ENCODE measurements at regions not wholly inside any gene's neighbourhood (a gene's known extent, or its start where the extent isn't known, plus 50 kb on each side); places are given as distances from the start of the nearest gene placed in this dataset.

- H3K4me3 ChIP-seq (ENCODE audit: low read depth, low read length), result no peak overlapping the region
- no peak for DNase-seq (ENCODE audit: low read depth)
- TF ChIP-seq, protein P1, sequence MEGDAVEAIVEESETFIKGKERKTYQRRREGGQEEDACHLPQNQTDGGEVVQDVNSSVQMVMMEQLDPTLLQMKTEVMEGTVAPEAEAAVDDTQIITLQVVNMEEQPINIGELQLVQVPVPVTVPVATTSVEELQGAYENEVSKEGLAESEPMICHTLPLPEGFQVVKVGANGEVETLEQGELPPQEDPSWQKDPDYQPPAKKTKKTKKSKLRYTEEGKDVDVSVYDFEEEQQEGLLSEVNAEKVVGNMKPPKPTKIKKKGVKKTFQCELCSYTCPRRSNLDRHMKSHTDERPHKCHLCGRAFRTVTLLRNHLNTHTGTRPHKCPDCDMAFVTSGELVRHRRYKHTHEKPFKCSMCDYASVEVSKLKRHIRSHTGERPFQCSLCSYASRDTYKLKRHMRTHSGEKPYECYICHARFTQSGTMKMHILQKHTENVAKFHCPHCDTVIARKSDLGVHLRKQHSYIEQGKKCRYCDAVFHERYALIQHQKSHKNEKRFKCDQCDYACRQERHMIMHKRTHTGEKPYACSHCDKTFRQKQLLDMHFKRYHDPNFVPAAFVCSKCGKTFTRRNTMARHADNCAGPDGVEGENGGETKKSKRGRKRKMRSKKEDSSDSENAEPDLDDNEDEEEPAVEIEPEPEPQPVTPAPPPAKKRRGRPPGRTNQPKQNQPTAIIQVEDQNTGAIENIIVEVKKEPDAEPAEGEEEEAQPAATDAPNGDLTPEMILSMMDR (IDR thresholded peaks at IDR 0.05; ENCODE audit: low read depth, low read length, missing control alignments), result no peak
Measured at GRCh38 chr6:164042212-164042611, 627.7 kb downstream of the QKI start.

DNA sequence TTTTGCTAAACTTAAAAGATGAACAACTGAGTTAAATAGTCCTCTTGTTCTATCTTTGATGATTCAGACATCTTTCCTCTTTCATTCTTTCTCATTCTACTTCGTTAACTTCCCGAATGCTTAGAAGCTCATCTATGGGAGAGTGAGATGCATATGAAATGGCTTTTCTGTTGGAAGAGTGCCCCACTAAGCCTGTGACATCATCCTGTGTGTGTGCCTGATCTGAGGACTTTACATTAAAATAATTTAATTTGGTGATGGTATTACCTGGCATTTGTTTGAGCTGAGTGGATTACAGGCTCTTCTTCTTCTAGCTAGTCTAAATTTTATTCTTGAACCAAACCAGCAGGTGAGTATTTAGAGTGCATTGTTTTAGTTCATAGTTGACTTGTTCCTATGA lies 626.5 kb downstream of the QKI start:
- no peak overlapping the region for H3K4me3 ChIP-seq (ENCODE audit: low read depth, low read length)
- DNase-seq (ENCODE audit: low read depth), result no peak
- TF ChIP-seq, protein P1 (IDR thresholded peaks at IDR 0.05; ENCODE audit: low read depth, low read length, missing control alignments), result no peak

DNA sequence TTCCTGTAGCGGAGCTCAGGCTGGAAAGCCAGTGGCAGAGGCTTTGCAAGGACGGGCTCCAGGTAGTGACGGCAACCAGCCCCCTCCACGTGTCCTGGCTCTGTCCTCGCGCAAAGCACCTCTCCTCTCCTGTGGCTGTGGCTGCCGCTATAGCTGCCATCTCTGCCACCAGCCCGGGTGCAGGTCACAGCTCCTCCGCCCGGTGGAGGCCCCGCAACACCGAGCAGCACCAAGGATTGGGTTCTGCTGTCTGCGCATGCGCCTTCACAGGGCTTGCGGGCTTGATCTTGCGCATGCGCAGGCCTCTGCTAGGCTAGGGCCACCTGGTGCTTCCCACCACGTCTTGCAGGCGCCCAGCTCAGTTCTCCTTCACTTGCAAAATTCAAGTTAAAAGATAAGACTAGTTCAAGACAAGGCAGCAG lies 625.4 kb downstream of the QKI start:
- no peak overlapping the region for H3K4me3 ChIP-seq (ENCODE audit: low read depth, low read length)
- TF ChIP-seq, protein P1 (IDR thresholded peaks at IDR 0.05; ENCODE audit: low read depth, low read length, missing control alignments), result no peak
- no peak for DNase-seq (ENCODE audit: low read depth)

DNA sequence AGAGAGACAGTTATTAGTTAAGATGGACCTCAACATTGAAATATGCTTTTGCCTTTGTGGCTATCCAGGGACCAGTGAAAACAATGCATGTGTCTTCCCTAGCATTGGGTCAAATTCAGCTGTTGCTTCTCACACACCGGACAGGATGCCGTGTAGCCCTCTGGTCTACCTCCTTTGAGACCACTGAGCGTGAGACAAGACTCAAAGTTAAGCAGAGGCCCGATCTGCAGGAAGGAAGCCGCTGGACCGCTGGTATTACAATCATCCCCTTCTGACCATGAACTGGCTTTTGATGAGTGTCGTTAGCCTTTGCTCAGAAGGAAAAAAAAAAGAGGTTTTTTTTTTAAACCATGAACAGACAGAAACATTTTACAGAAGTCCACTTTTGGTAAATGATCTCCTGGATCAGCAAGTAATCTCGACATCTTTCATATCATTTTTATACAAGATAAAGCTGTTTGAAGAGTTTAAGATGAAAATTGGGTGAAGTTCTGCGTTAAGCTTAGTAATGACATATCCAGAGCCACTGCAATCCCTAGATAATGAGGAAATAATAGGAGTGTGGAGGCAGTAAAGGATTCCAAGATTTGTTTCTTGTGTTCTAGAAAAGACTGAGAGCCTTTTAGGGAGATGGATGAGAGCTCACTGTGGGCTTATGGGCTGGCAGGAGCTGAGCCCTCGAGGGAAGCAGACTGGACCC lies 622.8 kb downstream of the QKI start:
- no peak overlapping the region for H3K4me3 ChIP-seq (ENCODE audit: low read depth, low read length)
- no peak for DNase-seq (ENCODE audit: low read depth)
- TF ChIP-seq, protein P1 (IDR thresholded peaks at IDR 0.05; ENCODE audit: low read depth, low read length, missing control alignments), result no peak

- TF ChIP-seq, protein P1 (IDR thresholded peaks at IDR 0.05; ENCODE audit: low read depth, low read length, missing control alignments), result no peak
- no peak for DNase-seq (ENCODE audit: low read depth)
- H3K4me3 ChIP-seq (ENCODE audit: low read depth, low read length), result no peak overlapping the region
Measured at GRCh38 chr6:164035900-164036485, 621.5 kb downstream of the QKI start.

DNA sequence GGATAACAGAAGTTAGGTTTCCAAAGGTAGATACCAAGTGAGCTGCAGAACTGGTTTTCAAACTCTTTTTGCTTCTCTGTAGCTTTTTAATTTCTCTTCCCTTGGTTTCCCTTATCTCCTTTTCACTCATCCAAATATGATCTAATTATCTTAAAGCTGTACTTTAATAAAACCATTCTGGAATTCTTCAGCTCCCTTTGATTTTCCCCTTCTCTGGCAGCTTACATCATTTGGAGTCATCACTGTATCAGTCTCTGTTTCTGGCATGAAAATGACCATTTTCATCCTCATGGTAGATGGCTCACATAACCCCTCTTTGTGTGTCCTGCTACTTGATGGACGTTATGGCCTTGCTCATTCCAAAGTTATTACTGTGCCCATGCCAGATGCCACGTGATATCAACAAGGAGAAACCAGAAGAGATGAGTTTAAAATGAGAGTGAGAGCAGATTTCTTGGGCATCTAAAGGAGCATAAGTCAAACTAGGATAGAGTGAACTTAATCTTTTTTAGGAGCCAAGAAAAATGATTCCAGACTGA lies 620.2 kb downstream of the QKI start:
- no peak overlapping the region for H3K4me3 ChIP-seq (ENCODE audit: low read depth, low read length)
- no peak for DNase-seq (ENCODE audit: low read depth)
- TF ChIP-seq, protein P1 (IDR thresholded peaks at IDR 0.05; ENCODE audit: low read depth, low read length, missing control alignments), result no peak

All from GM12864 (cell line).